HG02943 (cell line): ENCODE measurements at regions not wholly inside any gene's neighbourhood (a gene's known extent, or its start where the extent isn't known, plus 50 kb on each side); places are given as distances from the start of the nearest gene placed in this dataset.

Experiments used
- ATAC-seq: cut with Tn5 transposase; IDR thresholded peaks from one replicate; pipeline ENCODE4 v1.9.1; 2021; ENCODE audit warnings: mild to moderate bottlenecking, low read depth, moderate library complexity; ENCODE audit not compliant: unreplicated experiment

- ATAC-seq = no peak
These were observed 78.8 kb upstream of the HMGN3 start for GRCh38 chr6:79313254-79313653.

- no peak for ATAC-seq
These were observed 73.0 kb upstream of the HMGN3 start for GRCh38 chr6:79307321-79308036.

- ATAC-seq = no peak
These were observed 70.5 kb upstream of the HMGN3 start for GRCh38 chr6:79305020-79305419.

- no peak for ATAC-seq
These were observed 67.9 kb upstream of the HMGN3 start for GRCh38 chr6:79302341-79302740.

GRCh38 chr6:79301290-79301689 lies 66.8 kb upstream of the HMGN3 start:
- ATAC-seq = no peak

- no peak for ATAC-seq
These were observed 61.7 kb upstream of the HMGN3 start for GRCh38 chr6:79296211-79296610.
